NCI-H1417 (cell line): ENCODE measurements at regions not wholly inside any gene's neighbourhood (a gene's known extent, or its start where the extent isn't known, plus 50 kb on each side); places are given as distances from the start of the nearest gene placed in this dataset.
"Not testable (repeated sequence)": the region's sequence is repeated elsewhere in the genome, so short reads cannot be mapped to it uniquely, and the experiment has no call there.

Source experiments
- DNase-seq, 3 experiments: peaks; one replicate each; lab custom pipeline; 2025; lab: John Stamatoyannopoulos, UW

DNA sequence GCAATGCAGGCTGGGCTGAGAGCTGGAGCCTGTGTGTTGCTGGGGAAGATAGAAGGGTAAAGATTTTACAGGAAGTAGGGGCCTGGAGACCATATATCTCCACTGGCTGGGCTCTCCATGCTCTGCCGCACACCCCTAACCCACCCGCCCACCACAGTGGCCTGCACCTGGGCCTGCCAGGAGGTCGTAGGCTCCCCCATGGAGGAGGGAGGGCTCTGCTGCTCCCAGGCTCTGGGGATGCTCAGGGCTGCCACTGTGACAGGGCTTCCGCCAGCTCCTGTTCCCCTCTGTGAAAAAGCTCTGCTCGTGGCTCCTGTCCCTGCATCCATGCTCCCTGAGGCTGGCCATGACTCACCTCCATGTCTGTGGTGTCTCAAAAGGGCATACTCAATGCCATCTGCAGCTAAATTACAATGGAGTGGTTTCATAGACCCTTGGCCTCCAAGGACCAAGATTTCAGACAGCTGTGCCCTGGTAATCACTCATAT is 106.0 kb downstream of the CXCL12 start:
- DNase-seq, result no peak

DNA sequence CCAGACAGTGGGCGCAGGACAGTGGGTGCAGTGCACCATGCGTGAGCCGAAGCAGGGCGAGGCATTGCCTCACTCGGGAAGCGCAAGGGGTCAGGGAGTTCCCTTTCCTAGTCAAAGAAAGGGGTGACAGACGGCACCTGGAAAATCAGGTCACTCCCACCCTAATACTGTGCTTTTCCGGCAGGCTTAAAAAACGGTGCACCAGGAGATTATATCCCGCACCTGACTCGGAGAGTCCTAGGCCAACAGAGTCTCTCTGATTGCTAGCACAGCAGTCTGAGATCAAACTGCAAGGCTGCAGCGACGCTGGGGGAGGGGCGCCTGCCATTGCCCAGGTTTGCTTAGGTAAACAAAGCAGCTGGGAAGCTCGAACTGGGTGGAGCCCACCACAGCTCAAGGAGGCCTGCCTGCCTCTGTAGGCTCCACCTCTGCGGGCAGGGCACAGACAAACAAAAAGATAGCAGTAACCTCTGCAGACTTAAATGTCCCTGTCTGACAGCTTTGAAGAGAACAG is 116.4 kb downstream of the CXCL12 start:
- DNase-seq, result not testable (repeated sequence)

DNA sequence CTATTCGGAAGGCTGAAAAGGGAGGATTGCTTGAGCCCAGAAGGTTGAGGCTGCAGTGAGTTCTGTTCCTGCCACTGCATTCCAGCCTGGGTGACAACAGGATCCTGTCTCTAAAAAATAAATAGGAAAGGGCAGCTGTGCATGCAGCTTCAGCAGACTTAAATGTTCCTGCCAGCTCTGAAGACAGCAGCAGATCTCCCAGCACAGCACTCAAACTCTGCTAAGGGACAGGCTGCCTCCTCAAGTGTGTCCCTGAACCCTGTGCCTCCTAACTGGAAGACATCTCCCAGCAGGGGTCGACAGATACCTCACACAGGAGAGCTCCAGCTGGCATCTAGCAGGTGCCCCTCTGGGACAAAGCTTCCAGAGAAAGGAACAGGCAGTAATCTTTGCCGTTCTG is 117.9 kb downstream of the CXCL12 start:
- no peak for DNase-seq

DNA sequence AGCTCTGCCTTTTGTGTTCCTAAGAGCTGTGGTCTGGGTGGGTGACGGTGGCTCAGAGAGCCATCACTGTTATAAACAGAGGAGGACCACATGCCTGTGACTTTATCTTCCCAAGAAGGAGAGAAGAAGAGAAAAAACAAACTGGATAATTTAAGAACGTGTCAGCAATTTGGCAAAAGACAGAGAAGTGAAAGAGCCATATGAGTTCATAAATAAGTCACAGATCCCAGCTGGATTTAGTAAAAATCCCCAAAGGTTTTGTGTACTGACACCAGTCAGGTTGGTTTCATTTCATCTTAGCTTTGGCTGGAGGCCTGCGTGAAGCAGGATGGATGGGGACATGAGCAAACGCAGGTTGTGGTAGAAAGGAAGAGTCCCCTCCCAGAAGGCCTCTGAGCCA is 120.7 kb downstream of the CXCL12 start:
- DNase-seq, result no peak

DNA sequence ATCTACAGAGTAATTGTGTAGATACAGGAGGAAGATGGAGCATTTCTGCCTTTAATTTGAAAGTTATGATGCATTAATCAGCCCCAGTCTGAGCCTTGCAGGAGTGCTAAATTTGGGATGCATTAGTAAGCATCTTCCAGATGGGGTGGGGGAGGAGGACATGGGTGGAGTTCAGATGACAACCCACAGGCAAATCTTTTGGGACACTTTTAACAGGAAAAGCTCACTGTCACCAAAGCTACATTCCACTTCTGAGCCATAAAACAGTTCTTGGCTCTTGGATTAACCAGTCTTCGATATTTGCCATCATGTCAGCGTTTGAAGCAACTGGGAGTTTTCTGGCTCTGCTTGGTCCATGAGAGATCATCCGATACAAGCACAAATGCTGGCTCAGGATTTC is 121.1 kb downstream of the CXCL12 start:
- DNase-seq, result no peak

DNA sequence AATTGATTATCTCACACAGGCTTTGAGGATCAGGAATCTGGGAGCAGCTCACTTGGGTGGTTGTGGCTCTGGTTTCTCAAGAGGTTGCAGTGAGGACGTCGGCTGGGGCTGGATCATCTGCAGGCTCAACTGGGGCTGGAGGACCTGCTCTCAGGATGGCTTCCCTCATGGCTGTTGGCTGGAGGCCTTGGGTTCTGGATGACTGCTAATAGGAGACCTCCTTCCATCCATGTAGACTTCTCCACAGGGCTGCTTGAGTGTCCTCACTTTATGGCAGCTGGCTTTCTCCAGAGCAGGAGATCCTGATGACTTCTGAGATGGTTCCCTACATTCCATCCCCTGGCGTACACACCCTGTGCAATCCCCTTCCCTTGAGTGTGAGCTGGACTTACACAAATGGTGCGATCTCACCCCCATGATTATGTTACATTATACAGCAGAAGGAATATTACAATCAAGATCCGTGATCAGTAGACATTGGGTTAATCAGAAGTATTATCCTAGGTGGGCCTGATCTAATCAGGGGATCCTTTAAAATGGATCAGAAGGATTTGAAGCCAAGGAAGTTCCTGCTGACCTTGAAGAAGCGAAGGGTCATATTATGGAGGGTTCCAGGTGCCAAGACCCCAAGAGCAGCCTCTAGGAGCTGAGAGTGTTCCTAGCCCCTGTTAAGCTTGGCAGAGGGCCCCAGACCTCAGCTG is 122.2 kb downstream of the CXCL12 start:
- no peak for DNase-seq

DNA sequence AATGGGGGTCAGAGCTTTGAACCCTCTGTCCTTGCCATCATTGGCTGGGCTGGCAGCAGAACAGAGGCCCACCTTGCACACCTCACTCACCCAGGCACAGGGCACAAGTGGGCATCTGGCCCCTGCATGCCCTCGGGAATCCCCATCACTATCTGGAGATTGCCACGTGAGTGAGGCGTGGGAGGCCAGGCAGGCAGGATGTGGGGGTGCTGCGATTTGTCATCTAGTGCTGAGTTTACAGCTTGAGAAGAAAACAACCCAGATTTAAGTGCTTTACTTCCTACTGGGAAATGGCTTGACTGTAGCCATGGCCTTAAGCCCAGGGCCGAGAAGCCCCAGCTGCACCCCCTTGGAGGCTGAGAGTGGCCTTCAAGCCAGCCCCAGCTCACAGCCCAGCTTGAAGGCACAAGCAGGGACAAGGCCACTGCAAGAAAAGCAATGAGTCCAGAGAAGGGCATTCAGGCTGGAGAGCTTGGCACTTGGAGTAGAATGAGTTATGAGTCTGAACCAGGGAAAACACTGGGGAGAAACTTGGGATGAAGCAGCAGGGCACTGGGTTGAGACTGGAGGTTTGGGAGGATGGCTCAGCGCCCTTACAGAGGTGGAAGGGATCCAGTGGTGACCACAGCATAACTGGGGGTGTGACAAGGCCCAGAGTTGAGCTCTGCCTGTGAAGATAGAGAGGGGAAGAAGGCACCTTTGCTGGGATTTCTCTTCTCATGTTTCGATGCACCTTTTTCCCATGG is 123.0 kb downstream of the CXCL12 start:
- DNase-seq, result no peak

DNA sequence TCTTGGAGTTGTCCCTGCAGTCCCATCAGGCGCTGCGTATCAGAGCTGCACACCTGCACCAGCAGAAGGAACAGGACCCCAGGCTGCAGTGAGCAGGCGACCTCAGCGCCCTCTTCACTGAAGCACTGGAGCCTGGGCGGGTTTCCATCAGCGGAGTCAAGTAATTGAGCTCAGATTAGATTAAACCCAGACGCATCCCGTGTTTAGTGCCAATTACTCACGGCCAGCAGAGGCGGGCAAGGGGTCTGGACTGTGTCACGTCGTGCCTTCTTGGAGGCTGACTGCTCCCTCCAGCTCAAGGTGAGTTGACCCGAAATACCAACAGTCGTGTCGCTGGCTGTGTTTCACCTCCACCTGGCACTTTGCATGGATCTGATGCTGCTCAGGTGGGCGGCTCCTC is 123.6 kb downstream of the CXCL12 start:
- DNase-seq, result no peak

DNA sequence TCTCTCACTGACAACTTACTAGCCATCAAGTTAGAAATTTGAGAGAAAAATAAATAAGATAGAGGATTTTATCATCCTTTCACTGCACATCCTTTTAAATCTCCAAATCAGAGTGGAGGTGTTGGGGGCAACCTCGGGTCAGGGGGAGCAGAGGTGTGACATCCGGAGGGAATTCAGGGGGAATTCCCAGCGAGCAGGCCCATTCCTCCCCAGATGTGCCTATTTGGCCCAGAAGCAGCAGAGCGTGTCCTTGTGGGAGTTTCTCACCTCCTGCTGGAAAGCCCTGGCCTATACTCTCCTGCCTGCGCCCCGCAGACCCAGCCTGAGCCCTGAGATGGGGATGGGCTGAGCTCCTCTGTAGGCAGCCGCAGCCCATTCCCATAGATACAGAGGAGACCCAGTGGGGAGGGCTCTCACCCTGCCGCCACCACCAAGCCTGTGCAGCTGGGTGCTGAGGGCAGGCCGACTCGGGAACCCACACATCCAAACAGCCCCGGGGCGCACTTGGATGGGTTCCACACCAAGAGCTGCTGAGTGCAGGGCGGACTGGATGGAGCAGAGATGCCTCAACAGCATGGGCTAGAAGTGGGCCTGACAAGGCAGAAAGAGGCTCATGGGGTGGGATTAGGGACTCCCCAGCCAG is 124.5 kb downstream of the CXCL12 start:
- DNase-seq, result no peak

DNA sequence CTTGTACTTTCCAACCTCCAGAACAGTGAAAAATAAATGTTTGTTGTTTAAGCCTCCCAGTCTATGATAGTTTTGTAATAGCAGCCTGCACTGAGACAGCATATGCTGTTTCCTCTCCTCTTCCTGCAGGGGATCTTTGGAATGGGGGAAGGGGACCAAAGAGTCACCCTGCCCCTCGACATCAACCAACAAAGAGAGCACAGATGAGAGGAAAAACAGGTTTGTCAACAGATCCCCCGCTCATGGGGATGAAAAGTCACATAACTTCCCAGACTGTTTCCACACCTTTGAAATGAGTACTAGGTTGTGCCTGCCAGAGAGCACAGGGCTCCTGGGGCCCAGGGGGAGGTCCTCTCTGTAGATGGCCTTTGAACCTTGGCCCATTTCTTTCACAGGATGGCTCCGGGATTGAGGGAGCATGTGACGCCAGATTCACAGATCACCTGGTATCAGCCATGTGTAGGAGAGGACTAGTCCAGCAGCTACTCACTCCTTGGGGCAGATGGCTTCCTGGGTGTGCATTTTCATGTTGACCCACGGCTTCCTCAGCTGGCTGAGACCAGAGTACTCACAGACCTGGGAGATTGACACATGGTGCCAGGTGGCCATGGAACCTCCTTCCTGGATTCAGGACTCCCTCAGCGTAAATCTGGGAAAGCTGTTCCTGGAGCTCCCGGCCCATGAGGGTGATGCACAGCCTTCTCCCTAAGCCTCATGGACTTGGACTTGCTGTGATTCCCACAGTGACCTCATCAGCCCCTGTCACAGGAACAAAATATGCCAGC is 125.6 kb downstream of the CXCL12 start:
- DNase-seq, result no peak

DNA sequence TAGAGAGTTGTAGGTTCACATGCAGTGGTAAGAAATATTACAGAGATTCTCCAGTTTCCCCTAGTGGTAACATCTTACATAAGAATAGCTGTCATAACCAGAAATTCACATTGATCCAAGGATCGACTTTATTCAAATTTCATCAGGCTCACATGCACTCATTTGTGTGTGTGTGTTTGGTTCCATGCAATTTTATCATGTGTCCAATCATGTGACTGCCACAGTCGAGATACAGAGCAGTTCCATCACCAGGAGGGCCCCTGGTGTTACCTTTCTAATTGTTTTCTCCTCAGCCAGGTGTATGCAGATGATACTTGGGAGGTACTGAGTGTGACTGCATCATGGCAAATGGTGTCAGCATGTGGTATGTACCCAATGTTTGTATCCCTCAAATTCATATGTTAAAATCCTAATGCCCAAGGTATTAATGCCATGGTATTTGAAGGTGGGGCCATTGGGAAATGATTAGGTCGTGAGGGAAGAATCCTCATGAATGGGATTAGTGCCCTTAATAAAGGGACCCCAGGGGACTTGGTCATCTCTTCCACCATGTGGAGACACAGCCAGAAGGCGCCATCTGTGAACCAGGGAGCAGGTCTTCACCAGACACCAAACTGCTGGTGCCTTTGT is 126.3 kb downstream of the CXCL12 start:
- DNase-seq, result no peak

DNA sequence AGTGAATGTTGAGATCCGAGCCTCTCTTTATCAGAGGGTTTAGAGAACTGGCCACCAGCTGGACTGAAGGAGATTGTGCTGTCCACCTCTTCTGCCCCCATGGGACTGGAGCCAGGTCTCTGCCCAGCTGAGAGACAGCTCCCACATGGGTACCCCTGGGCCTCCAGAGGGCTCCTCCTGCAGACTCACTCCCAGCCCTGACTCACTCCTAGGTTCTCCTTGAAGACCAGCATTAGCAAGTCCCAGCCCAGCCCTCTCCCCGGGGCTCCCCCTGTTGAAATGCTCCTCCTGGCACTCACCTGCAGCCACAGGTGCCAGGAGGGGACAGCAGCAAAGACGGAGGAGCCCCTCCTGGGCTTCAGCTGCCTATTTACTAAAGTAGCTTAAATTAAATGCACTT is 126.9 kb downstream of the CXCL12 start:
- DNase-seq, result no peak

DNA sequence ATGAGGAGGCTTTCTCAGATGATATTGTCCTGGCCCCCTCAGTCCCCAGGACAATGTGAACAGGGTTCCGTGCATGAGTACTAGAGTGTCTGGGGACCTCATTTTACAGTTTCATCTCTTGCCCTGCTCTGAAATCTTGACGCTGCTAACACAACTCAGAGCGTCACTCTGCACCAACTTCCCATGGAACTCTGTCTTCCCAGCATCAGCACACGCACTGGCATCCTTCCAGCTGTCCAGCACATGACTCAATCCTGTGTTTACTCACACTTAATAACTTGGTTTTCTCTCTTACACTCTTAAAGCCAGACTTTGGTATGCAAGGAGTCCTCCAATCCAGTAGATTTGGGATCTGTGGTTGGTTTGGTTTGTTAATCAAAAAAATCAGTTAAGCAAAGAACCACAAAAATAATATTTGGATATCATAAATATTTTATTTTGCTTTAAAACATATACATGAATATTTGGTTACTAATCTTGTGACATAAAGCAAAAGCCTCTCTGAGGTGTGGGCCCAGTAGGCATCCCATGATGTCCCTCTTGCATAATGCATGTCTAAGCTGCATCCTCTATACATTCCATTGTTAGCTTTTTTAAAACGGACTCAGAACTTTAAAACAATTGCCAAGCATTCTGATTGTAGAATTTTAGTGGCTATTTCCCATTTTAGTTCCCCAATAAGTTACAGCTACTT is 131.0 kb downstream of the CXCL12 start:
- DNase-seq, result no peak

DNA sequence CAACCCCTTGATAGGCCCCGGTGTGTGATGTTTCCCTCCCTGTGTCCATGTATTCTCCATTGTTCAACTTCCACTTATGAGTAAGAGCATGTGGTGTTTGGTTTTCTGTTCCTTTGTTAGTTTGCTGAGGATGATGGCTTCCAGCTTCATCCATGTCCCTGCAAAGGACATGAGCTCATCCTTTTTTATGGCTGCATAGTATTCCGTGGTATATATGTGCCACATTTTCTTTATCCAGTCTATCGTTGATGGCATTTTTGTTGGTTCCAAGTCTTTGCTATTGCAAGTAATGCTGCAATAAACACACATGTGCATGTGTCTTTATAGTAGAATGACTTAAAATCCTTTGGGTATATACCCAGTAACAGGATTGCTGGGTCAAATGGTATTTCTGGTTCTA is 132.3 kb downstream of the CXCL12 start:
- not testable (repeated sequence) for DNase-seq

DNA sequence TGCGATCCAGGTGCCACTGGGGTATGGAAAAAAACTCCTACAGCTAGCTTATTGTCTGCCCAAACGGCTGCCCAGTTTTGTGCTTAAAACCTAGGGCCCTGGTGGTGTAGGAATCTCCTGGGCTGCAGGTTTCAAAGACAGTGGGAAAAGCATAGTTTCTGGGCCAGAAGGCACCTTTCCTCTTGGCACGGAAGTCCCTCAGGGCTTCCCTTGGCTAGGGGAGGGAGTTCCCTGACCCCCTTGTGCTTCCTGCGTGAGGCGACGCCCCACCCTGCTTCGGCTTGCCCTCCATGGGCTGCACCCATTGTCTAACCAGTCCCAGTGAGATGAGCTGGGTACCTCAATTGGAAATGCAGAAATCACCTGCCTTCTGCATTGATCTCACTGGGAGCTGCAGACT is 135.0 kb downstream of the CXCL12 start:
- not testable (repeated sequence) for DNase-seq

DNA sequence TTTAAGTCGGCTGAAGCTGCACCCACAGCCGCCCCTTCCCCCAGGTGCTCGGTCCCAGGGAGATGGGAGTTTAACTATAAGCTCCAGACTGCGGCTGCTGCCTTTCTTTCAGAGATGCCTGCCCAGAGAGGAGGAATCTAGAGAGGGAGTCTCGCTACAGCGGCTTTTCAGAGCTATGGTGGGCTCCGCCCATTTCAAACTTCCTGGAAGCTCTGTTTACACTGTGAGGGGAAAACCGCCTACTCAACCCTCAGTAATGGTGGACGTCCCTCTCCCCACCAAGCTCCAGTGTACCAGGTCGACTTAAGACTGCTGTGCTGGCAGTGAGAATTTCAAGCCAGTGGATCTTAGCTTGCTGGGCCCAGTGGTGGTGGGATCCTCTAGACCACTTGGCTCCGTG is 135.4 kb downstream of the CXCL12 start:
- DNase-seq, result no peak

DNA sequence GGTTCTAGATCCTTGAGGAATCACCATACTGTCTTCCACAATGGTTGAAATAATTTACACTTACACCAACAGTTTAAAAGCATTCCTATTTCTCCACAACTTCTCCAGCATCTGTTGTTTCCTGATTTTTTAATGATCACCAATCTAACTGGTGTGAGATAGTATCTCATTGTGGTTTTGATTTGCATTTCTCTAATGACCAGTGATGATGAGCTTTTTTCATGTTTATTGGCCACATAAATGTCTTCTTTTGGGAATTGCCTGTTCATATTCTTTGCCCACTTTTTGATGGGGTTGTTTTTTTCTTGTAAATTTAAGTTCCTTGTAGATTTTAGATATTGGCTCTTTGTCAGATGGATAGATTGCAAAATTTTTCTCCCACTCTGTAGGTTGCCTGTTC is 138.2 kb downstream of the CXCL12 start:
- DNase-seq, result not testable (repeated sequence)

DNA sequence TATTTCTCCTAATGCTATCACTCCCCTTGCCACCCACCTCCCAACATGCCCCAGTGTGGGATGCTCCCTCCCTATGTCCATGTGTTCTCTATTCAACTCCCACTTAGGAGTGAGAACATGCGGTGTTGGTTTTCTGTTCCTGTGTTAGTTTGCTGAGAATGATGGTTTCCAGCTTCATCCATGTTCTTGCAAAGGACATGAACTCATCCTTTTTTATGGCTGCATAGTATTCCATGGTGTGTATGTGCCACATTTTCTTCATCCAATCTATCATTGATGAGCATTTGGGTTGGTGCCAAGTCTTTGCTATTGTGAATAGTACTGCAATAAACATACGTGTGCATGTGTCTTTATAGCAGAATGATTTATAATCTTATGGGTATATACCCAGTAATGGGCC is 138.6 kb downstream of the CXCL12 start:
- not testable (repeated sequence) for DNase-seq

DNA sequence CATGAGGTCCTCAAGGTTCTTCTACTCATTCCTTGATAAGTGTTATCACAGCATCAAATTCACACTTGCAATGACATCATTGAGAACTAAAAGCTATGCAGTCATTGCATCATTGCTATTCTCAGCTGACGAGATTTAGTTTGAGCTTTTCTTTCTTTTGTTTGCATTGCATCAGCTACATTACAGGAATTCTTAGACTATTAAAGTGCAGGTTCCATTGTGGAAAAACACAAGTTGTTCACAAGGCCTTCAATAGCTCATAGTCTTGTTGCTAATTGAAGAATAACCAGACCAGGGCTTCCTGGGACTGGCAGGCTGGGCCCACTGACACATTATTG is 139.3 kb downstream of the CXCL12 start:
- DNase-seq, result no peak

DNA sequence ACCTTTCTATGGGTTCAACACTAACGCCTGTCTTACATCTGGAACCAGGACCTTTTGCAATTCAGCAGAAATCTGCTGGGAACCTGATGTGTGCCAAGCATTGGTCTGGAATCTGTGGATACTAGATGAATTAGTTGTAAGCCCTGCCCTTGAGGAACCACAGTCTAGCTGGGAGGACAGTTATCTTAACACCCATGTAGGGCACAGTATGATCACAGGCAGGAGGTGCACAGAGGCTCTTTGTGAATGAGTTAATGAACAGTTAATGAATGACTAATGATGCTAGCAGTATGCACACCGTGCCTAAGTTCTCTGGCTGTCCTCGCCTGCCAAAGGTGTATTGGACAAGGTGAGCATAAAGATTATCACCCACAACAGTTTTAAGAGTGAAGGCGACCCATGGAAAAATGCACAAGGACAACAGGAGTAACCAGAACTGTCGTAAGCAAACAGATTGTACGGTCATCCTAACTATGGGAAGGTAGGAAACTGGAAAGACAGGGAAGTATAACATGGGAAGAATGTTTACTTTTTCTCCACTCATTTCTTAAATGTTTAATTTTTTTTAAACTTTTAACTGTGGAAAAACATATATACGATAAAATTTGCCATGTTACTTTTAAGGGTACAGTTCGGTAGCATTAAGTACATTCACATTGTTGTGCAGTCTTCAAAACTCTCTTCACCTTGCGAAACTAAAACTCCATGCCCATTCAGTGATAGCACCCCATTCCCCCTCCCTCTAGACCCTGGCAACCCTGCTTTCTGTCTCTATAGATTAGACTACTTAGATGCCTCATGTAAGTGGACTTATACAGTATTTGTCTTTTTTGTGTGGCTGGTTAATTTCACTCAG is 139.9 kb downstream of the CXCL12 start:
- no peak for DNase-seq
